GM19240 (cell line): ENCODE measurements at regions not wholly inside any gene's neighbourhood (a gene's known extent, or its start where the extent isn't known, plus 50 kb on each side); places are given as distances from the start of the nearest gene placed in this dataset.

ENCODE experiments used
- DNase-seq: peaks from one replicate; pipeline ENCODE4 v3.0.0; 2011; ENCODE audit warnings: low spot score; ENCODE audit not compliant: insufficient read length

DNA sequence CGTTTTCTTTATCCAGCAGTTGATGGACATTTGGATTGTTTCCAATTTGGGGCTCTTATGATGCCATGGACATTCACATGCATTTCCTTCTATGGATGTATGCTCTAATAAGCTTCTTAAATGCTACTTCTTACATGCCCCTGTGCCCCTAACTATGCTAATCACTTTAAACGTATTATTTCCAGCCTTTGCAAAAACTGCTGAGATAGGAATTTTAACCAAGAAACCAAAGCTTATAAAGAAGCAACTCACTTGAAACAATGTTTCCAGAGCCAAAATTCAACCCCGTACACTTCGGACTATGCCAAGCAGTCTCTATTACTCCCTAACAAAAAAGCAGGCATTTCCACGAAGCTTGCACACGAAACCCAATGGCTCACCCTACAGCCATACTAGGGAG is 545.6 kb upstream of the WWC1 start:
- DNase-seq = no peak

DNA sequence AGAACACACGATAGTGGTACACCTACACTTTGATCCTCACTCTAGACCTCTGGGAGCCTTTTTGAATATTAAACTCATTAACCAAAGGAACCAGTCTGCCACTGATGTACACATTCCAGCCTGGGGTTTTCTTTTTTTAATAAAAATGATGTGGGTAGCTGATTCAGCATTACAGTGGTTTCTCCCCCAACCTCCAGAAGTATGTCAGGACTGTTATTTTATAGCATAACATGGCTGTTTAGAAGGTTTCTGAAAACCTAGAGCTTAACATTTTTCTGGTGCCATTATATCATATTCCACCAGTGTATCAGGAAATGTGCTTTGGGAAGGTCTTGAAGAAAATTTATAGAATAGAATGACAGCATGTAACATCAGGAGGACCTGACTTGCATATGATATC is 540.9 kb upstream of the WWC1 start:
- DNase-seq = no peak

- no peak for DNase-seq
These were observed 538.5 kb upstream of the WWC1 start for GRCh38 chr5:167752936-167753335.

- no peak for DNase-seq
These were observed 537.5 kb upstream of the WWC1 start for GRCh38 chr5:167753725-167754490.

- DNase-seq = no peak
These were observed 536.9 kb upstream of the WWC1 start for GRCh38 chr5:167754501-167755021.

DNA sequence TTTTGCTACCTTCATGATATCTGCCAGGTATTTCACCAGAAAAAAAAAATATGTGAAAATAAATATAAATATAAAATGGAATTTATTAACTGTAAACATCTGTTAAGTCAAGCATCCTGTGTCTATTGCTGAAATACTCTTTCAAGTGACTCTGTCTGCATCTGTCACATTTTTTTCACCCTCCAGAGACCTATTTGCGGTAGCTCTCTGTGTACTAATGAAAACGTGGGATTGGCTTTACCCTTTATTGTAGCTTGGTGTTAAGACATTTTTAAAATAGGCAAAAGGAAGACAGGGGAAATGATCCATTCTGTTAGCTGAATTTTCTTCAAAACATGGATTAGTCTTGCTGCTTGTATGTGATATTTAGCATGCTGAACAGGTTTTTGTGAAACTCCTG is 536.0 kb upstream of the WWC1 start:
- DNase-seq = no peak

GRCh38 chr5:167759057-167759821 is 532.2 kb upstream of the WWC1 start:
- no peak for DNase-seq

GRCh38 chr5:167763772-167764171 is 527.7 kb upstream of the WWC1 start:
- no peak for DNase-seq

- no peak for DNase-seq
These were observed 526.7 kb upstream of the WWC1 start for GRCh38 chr5:167764641-167765289.

GRCh38 chr5:167765352-167765751 is 526.1 kb upstream of the WWC1 start:
- no peak for DNase-seq

- DNase-seq = no peak
These were observed 524.5 kb upstream of the WWC1 start for GRCh38 chr5:167766957-167767356.

DNA sequence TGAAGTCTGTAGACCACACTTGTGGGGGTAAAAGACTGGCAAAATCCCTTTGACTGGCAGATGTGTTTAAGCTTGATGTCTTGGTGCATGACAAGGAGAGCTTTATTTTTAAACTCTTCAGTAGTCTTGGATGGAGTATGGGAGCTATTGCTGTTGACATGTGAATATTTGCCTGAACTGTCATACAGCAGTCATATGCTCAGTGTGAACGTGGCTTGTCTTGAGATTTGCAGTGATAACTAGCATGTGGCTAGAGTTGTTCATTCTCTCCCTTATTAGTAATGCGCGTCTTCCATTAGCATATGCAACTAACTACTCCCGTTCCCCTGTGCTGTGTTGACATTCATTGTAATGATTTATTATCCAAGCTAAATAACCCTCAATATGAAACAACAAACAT is 523.6 kb upstream of the WWC1 start:
- DNase-seq = no peak

DNA sequence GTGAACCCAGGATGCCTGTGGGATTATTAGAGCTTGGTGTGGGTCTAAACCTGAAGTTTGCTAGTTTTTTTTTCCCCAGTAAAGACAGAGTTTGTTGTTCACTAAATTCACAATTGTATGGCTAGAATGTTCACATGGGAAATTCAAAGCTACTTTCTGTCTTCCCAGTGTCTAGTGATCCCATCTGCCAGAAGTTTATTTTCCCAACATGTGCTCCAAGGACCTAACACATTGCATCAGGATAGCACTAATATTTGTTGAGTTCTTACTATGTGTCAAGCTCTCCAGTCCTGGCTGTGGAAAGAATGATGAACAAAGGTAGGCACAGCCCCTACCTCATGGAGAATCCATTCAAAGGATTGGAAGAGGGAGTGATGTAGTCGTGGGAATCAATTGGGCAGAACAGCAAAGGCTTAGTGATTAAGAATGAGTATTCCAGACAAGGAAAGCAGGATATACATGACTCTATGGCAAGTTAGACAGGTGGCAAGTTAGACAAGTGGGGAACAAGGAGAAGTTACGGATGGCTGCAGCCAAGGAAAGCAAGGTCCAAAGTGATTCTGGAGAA is 521.5 kb upstream of the WWC1 start:
- no peak for DNase-seq

GRCh38 chr5:167770461-167770860 is 521.0 kb upstream of the WWC1 start:
- DNase-seq = no peak

- no peak for DNase-seq
These were observed 519.9 kb upstream of the WWC1 start for GRCh38 chr5:167771571-167771970.

DNA sequence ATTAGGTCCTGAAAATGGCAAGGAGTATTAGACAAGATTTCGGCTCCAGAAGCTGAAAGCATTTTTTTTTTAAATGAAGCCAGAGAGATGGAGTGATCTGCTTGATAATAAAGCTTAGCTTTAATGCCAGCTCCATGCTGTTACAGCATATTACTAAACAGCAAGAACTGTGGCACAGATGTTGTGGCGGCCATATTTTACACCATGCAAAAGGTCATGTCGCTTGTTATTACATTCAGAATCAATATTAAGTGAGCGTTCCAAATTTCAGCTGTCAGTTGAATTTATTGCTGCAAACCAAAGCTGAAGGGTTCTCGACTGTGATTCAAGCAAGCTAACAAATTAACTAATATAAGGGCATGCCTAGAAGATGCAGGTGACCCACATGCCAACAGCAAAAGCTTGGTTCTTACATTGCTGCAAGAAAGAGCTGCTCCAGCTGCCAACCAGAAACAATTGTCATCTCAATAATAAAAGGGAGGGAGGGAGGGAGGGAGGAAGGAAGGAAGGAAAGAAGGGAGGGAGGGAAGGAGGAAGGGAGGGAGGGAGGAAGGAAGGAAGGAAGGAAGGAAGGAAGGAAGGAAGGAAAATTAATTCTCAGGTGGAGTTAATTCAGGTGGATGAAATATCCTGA is 517.7 kb upstream of the WWC1 start:
- no peak for DNase-seq

DNA sequence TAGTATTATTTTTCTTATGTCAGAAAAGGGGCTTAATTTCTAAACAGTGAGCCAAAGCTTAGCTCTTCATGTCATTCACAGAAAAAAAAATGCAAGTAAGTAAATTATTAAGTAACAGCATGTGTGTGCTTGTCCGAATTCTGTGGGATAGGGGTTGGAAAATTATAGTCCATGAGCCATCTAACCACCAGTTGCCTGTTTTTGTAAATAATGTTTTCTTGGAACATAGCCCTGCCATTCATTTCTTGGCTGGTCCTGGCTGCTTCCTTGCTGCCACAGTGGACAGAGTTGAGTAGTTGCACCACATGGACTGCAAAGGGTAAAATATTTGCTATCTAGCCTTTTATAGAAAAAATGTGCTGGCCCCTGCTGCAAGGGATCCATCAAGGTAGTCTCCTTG is 513.7 kb upstream of the WWC1 start:
- no peak for DNase-seq

- DNase-seq = no peak
These were observed 513.2 kb upstream of the WWC1 start for GRCh38 chr5:167778228-167778627.

GRCh38 chr5:167779644-167780043 is 511.8 kb upstream of the WWC1 start:
- no peak for DNase-seq

- DNase-seq = no peak
These were observed 511.3 kb upstream of the WWC1 start for GRCh38 chr5:167780177-167780576.

- no peak for DNase-seq
These were observed 508.2 kb upstream of the WWC1 start for GRCh38 chr5:167783145-167783817.
